HEK293 (cell line): ENCODE measurements at regions not wholly inside any gene's neighbourhood (a gene's known extent, or its start where the extent isn't known, plus 50 kb on each side); places are given as distances from the start of the nearest gene placed in this dataset.

Experiments used
- GLI2 ChIP-seq: fragments of 450-650 bp; formaldehyde crosslinking; IDR thresholded peaks from 2 replicates; pipeline ENCODE4; 2017; ENCODE audit warnings: missing biosample characterization, missing genetic modification characterization, low read depth, borderline replicate concordance
- SP7 ChIP-seq: fragments of 450-650 bp; formaldehyde crosslinking; IDR thresholded peaks from 2 replicates; pipeline ENCODE4 v1.5.1; 2016; ENCODE audit warnings: missing biosample characterization, missing genetic modification characterization
- ZBTB7A ChIP-seq: fragments of 450-650 bp; formaldehyde crosslinking; IDR thresholded peaks from 2 replicates; pipeline ENCODE4 v1.5.1; 2016; ENCODE audit warnings: low read depth, missing biosample characterization, missing genetic modification characterization
- ZNF132 ChIP-seq: fragments of 450-650 bp; formaldehyde crosslinking; IDR thresholded peaks from 2 replicates; pipeline ENCODE4 v1.5.1; 2017; ENCODE audit warnings: missing biosample characterization, missing genetic modification characterization, borderline replicate concordance
- ZNF16 ChIP-seq: fragments of 450-650 bp; formaldehyde crosslinking; IDR thresholded peaks from 2 replicates; pipeline ENCODE4 v1.5.1; 2016; ENCODE audit warnings: low read depth, missing biosample characterization, missing genetic modification characterization
- ZNF184 ChIP-seq: fragments of 450-650 bp; IDR thresholded peaks from 2 replicates; pipeline ENCODE4 v1.5.1; 2018; ENCODE audit warnings: missing biosample characterization, mild to moderate bottlenecking, missing genetic modification characterization
- ZNF274 ChIP-seq, 2 experiments: fragments of 200-500 bp in 1 of 2; fragments of 450-650 bp in 1 of 2; sonication (Bioruptor generic) in 1 of 2; formaldehyde crosslinking in 1 of 2; IDR thresholded peaks; 2 replicates each; pipeline versions ENCODE4 v1.5.1 to v1.6.1; 2014 to 2016; ENCODE audit warnings: borderline replicate concordance in 1 of 2, inconsistent platforms in 1 of 2, low read length in 1 of 2, missing biosample characterization in 1 of 2, missing genetic modification characterization in 1 of 2
- ZNF549 ChIP-seq: fragments of 450-650 bp; IDR thresholded peaks from 2 replicates; pipeline ENCODE4 v1.5.1; 2018; ENCODE audit warnings: missing biosample characterization, missing genetic modification characterization, mild to moderate bottlenecking, inconsistent platforms, moderate library complexity
- ZNF660 ChIP-seq: fragments of 450-650 bp; IDR thresholded peaks from 2 replicates; pipeline ENCODE4 v1.5.1; 2018; ENCODE audit warnings: missing biosample characterization, mild to moderate bottlenecking, missing genetic modification characterization
- ZNF747 ChIP-seq: fragments of 450-650 bp; formaldehyde crosslinking; IDR thresholded peaks from 2 replicates; pipeline ENCODE4 v1.5.1; 2016; ENCODE audit warnings: missing biosample characterization, missing genetic modification characterization
- TF ChIP-seq, protein P1 (sequence below): fragments of 450-650 bp; formaldehyde crosslinking; IDR thresholded peaks from 2 replicates; pipeline ENCODE4 v1.5.1; 2016; ENCODE audit warnings: missing biosample characterization, missing genetic modification characterization
- TF ChIP-seq, protein P2 (sequence below): fragments of 450-650 bp; formaldehyde crosslinking; IDR thresholded peaks from 2 replicates; pipeline ENCODE4 v1.5.1; 2016; ENCODE audit warnings: missing biosample characterization, missing genetic modification characterization, low read depth
- TF ChIP-seq, protein P3 (sequence below): fragments of 450-650 bp; formaldehyde crosslinking; IDR thresholded peaks from 2 replicates; pipeline ENCODE4 v1.5.1; 2016; ENCODE audit warnings: missing biosample characterization, missing genetic modification characterization
- TF ChIP-seq, protein P4 (sequence below): fragments of 450-650 bp; formaldehyde crosslinking; conservative IDR thresholded peaks from 2 replicates; pipeline ENCODE4 v1.5.1; 2016; ENCODE audit warnings: low read depth, missing biosample characterization, missing genetic modification characterization

DNA sequence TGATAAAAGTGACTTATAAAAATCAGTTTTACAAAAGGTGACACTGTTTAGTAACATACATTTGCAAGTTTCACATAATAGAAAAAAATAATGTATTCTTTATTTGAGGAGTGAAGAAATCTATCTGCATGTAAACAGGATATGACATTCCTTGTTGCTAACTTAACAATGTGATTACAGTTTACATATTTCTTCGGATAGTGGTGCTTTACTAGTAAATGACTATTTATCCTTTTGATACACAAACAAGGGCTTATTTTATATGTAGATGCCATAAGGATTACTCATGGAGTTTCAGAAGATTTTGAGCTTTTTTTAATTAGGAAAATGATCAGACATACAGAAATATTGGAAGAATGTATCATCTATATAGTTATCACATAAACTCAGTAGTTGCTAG, 126.5 kb downstream of the SLIT2 start:
- no peak for TF ChIP-seq SP7 (tag by site-specific recombination)
- TF ChIP-seq ZBTB7A (tag by site-specific recombination), result no peak
- TF ChIP-seq, protein P1, sequence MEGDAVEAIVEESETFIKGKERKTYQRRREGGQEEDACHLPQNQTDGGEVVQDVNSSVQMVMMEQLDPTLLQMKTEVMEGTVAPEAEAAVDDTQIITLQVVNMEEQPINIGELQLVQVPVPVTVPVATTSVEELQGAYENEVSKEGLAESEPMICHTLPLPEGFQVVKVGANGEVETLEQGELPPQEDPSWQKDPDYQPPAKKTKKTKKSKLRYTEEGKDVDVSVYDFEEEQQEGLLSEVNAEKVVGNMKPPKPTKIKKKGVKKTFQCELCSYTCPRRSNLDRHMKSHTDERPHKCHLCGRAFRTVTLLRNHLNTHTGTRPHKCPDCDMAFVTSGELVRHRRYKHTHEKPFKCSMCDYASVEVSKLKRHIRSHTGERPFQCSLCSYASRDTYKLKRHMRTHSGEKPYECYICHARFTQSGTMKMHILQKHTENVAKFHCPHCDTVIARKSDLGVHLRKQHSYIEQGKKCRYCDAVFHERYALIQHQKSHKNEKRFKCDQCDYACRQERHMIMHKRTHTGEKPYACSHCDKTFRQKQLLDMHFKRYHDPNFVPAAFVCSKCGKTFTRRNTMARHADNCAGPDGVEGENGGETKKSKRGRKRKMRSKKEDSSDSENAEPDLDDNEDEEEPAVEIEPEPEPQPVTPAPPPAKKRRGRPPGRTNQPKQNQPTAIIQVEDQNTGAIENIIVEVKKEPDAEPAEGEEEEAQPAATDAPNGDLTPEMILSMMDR (tag by site-specific recombination), result no peak
- no peak for TF ChIP-seq ZNF16 (tag by site-specific recombination)
- TF ChIP-seq, protein P2, sequence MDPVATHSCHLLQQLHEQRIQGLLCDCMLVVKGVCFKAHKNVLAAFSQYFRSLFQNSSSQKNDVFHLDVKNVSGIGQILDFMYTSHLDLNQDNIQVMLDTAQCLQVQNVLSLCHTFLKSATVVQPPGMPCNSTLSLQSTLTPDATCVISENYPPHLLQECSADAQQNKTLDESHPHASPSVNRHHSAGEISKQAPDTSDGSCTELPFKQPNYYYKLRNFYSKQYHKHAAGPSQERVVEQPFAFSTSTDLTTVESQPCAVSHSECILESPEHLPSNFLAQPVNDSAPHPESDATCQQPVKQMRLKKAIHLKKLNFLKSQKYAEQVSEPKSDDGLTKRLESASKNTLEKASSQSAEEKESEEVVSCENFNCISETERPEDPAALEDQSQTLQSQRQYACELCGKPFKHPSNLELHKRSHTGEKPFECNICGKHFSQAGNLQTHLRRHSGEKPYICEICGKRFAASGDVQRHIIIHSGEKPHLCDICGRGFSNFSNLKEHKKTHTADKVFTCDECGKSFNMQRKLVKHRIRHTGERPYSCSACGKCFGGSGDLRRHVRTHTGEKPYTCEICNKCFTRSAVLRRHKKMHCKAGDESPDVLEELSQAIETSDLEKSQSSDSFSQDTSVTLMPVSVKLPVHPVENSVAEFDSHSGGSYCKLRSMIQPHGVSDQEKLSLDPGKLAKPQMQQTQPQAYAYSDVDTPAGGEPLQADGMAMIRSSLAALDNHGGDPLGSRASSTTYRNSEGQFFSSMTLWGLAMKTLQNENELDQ (tag by site-specific recombination), result no peak
- TF ChIP-seq ZNF274 (IDR thresholded peaks at IDR 0.05; ENCODE audit: low read length), result no peak
- TF ChIP-seq ZNF274 (tag by site-specific recombination; IDR thresholded peaks at IDR 0.05; ENCODE audit: borderline replicate concordance), result no peak
- TF ChIP-seq ZNF132 (tag by site-specific recombination), result no peak
- TF ChIP-seq ZNF184, result no peak
- TF ChIP-seq ZNF549 (tag by site-specific recombination), result no peak
- TF ChIP-seq ZNF660 (tag by site-specific recombination), result no peak
- no peak for TF ChIP-seq ZNF747 (tag by site-specific recombination)
- TF ChIP-seq GLI2 (tag by site-specific recombination), result no peak
- TF ChIP-seq, protein P3, sequence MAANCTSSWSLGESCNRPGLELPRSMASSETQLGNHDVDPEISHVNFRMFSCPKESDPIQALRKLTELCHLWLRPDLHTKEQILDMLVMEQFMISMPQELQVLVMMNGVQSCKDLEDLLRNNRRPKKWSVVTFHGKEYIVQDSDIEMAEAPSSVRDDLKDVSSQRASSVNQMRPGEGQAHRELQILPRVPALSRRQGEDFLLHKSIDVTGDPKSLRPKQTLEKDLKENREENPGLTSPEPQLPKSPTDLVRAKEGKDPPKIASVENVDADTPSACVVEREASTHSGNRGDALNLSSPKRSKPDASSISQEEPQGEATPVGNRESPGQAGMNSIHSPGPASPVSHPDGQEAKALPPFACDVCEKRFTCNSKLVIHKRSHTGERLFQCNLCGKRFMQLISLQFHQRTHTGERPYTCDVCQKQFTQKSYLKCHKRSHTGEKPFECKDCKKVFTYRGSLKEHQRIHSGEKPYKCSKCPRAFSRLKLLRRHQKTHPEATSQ, result no peak
- TF ChIP-seq, protein P4, sequence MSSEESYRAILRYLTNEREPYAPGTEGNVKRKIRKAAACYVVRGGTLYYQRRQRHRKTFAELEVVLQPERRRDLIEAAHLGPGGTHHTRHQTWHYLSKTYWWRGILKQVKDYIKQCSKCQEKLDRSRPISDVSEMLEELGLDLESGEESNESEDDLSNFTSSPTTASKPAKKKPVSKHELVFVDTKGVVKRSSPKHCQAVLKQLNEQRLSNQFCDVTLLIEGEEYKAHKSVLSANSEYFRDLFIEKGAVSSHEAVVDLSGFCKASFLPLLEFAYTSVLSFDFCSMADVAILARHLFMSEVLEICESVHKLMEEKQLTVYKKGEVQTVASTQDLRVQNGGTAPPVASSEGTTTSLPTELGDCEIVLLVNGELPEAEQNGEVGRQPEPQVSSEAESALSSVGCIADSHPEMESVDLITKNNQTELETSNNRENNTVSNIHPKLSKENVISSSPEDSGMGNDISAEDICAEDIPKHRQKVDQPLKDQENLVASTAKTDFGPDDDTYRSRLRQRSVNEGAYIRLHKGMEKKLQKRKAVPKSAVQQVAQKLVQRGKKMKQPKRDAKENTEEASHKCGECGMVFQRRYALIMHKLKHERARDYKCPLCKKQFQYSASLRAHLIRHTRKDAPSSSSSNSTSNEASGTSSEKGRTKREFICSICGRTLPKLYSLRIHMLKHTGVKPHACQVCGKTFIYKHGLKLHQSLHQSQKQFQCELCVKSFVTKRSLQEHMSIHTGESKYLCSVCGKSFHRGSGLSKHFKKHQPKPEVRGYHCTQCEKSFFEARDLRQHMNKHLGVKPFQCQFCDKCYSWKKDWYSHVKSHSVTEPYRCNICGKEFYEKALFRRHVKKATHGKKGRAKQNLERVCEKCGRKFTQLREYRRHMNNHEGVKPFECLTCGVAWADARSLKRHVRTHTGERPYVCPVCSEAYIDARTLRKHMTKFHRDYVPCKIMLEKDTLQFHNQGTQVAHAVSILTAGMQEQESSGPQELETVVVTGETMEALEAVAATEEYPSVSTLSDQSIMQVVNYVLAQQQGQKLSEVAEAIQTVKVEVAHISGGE (tag by site-specific recombination), result no peak
